ENCODE measurements at regions not wholly inside any gene's neighbourhood (a gene's known extent, or its start where the extent isn't known, plus 50 kb on each side); places are given as distances from the start of the nearest gene placed in this dataset.

- no peak for DNase-seq (ENCODE audit: low read depth)
These were observed 139.9 kb downstream of the MRPL57 start for GRCh38 chr13:21316376-21316775.

DNA sequence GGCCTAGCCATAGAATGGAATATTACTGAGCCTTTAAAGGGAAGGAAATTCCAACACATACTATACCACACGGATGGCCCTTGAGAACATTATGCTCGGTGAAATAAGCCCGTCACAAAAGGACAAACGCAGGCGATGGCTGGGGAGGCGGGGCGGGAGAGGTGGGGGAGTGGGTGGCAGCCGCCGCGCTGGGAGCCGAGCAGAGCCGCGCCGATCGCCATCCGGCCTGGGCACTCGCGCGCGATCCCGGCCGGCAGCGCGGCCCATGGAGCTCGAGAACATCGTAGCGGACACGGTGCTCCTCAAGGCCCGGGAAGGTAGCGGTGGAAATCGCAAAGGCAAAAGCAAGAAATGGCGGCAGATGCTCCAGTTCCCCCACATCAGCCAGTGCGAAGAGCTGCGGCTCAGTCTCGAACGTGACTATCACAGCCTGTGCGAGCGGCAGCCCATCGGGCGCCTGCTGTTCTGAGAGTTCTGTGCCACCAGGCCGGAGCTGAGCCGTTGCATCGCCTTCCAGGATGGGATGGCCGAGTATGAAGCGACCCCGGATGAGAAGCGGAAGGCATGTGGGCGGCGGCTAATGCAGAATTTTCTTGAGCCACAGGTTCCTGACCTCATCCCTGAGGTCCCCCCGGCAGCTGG is 140.1 kb downstream of the ZDHHC20 start:
- DNase-seq (ENCODE audit: low read depth), result no peak

DNA sequence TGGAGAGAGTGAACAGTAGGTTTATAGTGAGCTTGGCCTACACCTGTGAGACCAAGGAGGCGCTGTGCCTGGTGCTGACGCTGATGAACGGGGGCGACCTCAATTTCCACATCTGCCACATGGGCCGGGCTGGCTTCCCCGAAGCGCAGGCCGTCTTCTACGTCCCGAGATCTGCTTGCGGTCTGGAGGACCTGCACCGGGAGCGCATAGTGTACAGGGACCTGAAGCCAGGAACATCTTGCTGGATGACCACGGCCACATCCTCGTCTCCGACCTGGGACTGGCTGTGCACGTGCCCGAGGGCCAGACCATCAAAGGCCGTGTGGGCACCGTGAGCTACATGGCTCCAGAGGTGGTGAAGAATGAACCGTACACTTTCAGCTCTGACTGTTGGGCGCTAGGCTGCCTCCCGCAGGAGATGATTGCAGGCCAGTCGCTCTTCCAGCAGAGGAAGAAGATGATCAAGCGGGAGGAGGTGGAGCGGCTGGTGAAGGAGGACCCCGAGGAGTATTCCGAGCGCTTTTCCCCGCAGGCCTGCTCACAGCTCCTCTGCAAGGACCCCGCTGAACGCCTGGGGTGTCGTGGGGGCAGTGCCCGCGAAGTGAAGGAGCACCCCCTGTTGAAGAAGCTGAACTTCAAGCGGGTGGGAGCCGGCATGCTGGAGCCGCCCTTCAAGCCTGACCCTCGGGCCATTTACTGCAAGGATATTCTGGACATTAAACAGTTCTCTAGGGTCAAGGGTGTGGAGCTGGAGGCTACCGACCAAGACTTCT is 139.0 kb downstream of the ZDHHC20 start:
- DNase-seq (ENCODE audit: low read depth), result no peak

GRCh38 chr13:21320642-21321034 is 138.5 kb downstream of the ZDHHC20 start:
- no peak for DNase-seq (ENCODE audit: low read depth)

DNA sequence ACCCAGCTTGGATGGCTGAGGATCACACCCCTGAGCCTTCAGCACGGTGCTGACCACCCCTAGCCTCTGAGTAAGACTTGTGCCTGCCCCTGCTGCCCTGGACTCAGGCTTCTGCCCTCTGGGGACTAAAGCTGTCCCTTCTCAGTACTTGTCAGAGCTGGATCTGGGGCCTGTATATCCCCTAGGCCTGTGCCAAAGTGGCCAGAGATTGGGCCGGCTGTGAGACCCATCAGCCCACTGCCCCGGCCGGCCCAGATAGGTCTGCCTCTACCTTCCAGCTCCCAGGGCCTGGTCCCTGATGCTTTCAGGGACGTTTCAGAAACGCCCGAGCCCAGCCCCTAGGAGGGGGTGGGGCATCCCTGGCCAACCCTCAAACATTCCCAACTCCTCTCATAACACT is 137.8 kb downstream of the ZDHHC20 start:
- no peak for DNase-seq (ENCODE audit: low read depth)

DNA sequence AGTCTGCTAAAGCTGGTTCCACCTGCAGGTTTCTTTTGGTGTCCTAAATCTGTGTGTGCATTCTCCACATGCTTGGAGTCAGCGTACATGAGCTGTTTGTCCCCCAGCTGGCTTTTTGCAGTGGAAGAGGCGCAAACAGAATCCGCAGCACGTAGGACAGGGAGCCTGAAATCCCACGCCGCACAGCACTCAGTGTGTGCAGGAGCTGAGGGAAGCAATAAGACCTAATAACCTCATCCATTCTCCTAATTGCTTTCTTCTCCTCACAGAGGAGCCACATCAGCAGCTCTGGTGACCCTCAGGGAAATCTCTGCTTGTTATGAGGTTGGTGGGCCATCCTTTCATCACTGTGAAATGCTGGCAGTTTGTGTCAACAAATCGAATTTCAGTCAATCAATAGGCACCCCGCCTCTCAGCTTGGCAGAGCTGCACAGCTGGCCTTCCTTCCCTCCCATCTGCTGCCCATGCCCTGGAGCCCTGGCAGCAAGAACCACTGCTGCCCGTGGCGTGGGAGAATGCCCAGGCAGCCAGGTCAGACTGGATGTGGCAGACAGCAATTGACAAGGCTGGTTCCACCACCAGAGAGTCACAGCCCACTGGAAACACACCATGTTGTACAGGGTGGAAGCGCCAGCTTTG is 136.7 kb downstream of the ZDHHC20 start:
- DNase-seq (ENCODE audit: low read depth), result no peak

Data from myocyte (in vitro differentiated cells).